Muscle of arm (tissue), 1 donor: ENCODE measurements at regions not wholly inside any gene's neighbourhood (a gene's known extent, or its start where the extent isn't known, plus 50 kb on each side); places are given as distances from the start of the nearest gene placed in this dataset.

Experiments
- DNase-seq: peaks from one replicate; pipeline ENCODE4 v3.0.0-alpha.2; 2013

DNA sequence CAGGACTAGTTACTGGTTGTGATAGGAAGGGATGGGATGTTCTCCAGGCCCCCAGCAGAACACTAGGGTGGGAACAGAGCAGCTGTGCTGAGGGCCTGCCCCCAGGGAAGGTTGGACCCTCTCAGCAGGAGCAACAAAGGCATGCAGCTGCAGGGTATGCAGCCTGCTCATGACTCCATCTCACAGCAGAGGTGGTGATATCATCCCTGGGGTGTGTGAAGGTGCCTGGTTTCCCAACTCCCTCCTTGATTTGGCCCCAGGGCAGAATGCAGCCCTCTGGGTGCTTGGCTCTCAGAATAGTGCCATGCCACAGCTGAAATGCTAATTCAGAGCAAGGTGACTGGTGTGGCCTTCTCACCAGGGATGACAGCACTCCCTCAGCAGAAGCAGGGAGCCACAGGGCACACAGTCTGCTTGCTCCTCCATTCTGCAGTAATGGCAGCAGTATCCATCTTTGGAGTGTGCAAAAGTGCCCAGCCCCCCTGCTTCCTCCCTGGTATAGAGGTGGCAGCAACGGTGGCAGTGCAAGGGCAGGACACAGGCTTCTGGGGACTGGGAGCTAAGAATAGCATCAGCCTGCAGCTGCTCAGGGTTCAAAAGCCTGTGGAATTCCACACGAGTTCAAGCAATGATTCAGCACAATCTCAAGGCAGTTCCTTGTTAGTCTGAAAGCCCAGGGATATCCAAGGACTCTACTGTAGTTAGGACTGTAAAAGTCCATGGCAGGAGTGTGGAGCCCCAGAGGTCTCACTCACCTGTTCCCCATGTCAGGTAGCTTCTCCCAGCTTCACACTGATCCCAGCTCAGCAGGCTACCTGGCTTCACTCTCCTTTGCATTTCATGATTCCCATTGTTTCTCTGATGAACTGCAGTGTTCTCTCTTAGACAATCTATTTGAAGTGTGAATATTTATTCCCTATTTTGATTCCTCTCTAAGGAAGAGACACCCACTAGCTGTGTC is 298.1 kb upstream of the FOXG1 start:
- DNase-seq, result no peak

- DNase-seq, result no peak
Observed at GRCh38 chr14:28482251-28483040, 284.1 kb upstream of the FOXG1 start.

GRCh38 chr14:28483506-28483905 is 283.1 kb upstream of the FOXG1 start:
- no peak for DNase-seq

GRCh38 chr14:28488684-28489083 is 277.9 kb upstream of the FOXG1 start:
- DNase-seq, result no peak

DNA sequence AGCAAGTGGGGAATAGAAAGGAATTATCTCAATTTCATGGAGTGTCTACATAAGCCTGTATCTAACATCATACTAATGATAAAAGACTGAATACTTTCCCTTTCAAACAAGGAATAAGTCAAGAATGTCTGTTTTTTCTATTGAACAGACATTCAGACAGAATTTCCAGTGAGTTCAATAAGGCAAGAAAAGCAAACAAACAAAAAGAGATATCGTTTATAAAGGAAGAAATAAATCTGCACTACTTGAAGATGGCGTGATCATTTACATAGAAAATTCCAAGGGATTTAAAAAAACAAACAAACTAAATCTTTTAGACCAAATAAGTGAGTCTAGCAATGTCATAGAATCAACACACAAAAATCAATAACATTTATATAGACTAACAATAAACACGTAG is 273.1 kb upstream of the FOXG1 start:
- DNase-seq, result no peak

DNA sequence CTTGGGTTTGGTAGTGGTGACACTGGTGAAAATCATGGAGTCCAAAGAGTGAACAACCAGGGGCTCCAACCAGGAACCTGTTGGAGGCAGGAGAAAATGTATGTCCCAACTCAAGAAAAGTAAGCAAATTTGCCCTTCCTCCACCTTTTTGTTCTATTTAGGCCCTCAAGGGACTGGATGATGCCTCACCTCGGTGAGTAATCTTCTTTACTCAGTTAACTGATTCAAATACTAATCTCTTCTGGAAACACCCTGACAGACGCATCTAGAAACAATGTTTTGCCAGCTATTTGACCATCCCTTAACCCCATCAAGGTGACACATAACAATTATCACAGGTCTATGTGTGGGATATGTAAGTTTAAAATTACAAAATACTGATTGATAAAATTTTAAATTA is 272.4 kb upstream of the FOXG1 start:
- no peak for DNase-seq

- DNase-seq, result no peak
Observed at GRCh38 chr14:28496364-28496763, 270.2 kb upstream of the FOXG1 start.

DNA sequence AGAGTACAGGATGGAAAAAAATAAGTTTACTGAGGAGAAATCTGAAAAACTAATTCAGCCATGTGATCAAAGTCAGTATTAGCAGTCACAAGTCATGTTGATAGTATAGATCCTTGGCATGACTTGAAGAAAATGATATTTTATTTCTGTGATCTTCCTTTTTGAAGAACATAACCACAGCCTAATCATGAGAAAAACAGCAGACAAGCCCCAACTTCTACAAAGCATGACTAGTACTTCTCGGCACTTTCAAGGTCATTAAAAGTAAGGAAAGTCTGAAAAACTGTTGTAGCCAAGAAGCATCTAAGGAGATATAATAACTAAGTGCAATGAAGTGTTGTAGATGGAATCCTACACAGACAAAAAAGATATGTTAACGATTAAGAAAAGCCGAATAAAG is 264.1 kb upstream of the FOXG1 start:
- DNase-seq, result no peak

- no peak for DNase-seq
Observed at GRCh38 chr14:28515571-28515970, 251.0 kb upstream of the FOXG1 start.

DNA sequence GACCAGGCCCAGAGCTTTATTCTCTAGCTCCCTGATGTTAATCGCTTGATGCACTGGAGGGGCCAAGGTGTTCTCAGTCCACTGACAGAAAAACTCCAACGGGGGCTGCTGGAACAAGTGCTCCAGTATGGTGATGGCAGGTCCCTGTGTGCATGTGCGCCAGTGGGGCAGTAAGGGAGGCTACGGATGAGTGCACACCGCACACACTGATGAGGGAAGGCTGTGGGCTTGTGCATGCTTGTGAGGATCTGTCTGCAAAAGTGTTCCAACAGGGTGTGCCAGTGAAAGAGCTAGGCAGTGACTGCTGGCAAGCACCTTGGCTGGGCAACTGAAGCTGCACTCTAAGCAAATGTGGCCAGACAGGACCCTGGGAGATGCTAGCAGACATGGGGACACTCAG is 229.7 kb upstream of the FOXG1 start:
- no peak for DNase-seq

GRCh38 chr14:28542040-28542439 is 224.5 kb upstream of the FOXG1 start:
- no peak for DNase-seq

GRCh38 chr14:28565345-28565744 is 201.2 kb upstream of the FOXG1 start:
- DNase-seq, result no peak

DNA sequence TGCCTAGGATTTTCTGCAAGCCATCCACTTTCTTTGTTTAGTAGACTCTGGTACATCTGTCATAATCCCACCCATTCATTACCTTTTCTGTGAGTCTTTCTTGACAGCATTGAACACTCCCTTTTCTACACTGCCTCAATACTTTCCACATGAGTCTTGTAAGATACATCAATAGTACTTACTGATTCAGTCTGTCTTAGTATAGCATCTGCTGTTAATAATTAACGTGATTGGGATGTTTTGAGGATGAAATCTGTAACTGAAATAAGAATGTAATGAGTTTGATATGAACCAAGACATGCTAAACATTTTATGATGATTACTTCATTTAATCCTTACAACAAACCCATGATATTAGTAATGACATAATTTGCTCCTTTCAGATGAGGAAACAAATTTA is 196.2 kb upstream of the FOXG1 start:
- DNase-seq, result no peak

- no peak for DNase-seq
Observed at GRCh38 chr14:28571636-28572035, 195.0 kb upstream of the FOXG1 start.

DNA sequence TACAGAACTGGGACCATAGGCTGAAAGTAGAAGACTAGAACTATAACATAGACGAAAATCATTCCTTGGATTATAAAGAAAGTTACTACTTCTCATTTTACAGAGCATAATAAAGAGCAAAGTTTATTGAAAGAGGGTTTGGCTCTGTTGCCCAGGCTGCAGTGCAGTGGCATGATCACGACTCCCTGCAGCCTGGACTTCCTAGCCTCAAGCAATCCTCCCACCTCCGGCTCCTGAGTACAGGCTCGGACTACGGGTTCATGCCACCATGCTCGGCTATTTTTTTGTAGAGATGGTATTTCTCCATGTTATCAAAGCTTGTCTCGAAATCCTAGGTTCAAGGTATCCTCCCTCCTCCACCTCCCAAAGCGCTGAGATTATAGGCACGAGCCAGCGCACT is 190.1 kb upstream of the FOXG1 start:
- no peak for DNase-seq

DNA sequence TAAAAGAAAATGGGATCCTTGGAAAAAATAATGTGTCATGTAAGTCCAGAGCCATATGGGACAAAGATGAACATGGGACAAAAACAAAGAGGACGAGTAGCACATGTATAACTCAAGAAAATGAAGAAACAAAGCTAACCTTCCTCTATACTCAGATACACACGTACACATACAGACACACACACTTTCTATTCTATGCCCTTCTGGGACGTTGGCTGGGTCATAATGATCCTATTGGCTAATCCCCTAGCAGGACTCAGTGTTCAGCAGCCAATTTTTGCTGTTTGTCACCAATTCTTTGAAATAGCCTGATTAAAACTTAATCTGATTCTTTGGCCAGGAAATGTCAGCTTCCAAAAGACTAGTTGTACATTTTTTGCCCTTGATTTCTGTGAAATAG is 189.4 kb upstream of the FOXG1 start:
- DNase-seq, result no peak

DNA sequence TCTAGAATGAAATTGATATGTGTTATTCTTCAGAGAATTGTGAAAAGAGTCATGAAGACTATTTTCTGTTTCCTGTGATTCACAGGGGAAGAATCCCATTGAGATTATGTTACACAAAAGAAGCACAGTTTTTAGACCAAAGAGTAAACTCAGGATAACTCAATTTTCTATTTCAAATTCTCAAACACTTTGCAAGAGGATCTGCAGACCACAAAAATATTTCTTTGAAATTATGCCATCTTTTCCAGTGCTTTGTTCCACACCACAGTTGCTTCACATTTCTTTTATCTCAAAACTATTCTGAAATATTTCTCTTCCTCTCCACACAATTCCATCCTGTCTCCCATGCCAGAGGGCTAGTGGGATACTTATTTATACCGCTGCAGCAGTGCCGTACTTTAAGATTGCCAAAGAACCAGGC is 188.9 kb upstream of the FOXG1 start:
- DNase-seq, result peak; percentile 4

- no peak for DNase-seq
Observed at GRCh38 chr14:28584951-28585350, 181.6 kb upstream of the FOXG1 start.

DNA sequence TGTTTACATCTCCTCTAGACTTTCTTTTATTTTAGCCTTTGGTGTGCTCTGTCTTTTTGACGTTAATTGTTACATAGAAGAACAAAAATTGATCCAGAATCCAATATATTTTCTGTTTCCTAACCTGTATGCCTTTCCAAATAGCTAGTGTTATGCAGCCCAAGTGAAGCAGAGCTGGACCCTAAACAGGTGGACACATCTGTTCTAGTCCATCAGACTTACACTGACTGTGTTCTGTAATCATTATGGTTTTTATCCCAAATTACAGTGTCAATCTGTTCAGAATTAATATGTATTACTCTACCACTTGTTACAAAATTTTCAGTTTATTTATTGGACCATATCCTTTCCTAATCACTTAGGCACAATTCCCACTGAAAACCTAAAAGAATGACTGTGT is 176.8 kb upstream of the FOXG1 start:
- DNase-seq, result no peak

DNA sequence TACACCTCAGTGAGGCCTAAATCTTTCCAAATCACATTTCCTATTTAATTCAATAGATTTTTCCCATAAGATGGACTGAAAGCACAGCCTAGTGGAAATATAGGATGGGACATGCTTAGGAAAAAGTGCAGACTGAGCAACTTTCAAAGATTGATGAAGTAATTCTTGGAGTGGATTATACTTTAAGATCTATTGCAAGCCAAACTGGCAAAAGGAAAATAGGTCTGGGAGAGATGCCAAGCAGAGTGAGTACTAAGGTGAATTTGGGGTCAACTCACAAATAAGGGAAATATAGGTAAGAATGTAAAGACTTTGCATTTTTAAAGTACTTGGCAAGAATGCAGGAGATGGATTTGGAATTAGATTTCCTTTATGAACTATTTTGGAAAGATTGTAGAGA is 170.2 kb upstream of the FOXG1 start:
- DNase-seq, result peak; percentile 82

DNA sequence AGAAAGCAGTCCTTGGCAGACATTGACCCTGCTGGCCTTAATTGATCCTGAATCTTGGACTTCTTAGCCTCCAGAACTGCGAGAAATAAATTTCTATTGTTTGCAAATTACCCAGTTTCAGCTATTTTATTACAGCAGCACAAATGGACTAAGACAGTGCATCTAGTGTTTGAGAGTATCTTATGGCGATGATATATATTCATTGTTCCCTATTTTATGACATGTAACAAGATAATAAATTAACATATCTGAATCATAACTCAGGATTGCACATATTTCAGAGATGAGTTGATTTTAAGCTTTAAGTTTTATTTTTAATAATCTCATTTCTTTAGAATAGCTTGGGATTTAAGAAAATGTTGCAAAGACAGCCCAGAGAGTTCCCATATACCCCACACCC is 167.4 kb upstream of the FOXG1 start:
- DNase-seq, result no peak

DNA sequence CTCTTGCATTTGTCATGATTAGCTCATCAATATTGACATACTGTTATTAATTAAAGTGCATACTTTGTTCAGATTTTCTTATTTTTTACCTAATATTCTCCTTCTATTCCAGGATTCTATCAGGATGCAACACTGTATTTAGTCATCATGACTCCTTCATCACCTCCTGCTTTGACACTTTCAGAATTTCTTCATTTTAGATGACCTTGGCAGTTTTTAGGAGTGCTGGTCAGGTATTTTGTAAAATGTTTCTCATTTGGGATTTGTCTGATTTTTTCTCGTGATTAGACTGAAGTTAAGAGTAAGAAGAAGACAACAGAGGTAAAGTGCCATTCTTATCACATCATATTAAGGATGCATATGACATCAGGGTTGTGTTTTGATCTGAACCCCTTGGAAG is 167.0 kb upstream of the FOXG1 start:
- no peak for DNase-seq

DNA sequence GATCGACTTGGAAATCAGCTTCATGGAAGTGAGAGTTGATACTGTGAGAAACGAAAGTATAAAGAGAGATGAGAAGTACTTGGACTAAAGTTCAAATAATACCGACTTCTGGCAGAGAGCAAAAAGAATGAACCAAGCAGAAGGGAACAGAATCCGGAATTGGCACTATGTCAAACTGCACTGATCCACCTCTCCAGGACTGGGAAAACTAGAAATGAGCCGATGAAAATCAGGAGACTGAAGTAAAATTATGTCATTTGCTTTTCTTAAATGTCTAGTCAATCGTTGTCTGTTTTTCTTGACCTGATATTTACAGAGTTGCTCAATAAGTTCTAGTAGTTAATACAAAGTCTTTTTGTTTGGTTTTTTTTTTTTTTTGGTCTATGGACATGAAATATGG is 163.0 kb upstream of the FOXG1 start:
- peak; percentile 59 for DNase-seq
